ENCODE measurements at regions not wholly inside any gene's neighbourhood (a gene's known extent, or its start where the extent isn't known, plus 50 kb on each side); places are given as distances from the start of the nearest gene placed in this dataset.

DNA sequence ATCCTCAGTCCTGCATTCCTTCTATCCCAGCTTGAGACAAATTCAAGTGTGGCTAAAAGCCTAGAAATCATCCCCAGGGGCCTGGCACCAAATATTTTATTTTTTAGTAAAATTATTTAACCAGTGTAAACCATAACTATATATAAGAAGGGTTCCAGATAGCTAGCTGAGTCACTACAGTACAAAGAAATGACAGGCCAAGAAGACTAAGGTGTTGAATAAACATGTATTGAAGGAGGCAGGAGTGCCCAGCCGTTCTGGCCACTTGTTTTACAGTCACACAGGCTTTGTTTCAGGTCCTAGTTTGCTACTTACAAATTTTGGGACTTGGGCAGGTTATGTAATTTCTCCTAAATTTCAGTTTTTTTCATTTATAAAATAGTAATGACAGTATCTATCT is 225.9 kb upstream of the PITX2 start:
- Histone ChIP-seq H2AFZ (ENCODE audit: low read length) (no peak overlapping the region), H3K27me3 (ENCODE audit: insufficient read depth, low read length) (peaks cover 30% of the 10 kb centered on the region), H3K9me3 (ENCODE audit: low read depth, low read length) (no peaks in the 10 kb centered on the region), H3K36me3 (ENCODE audit: insufficient read depth, low read length) (no peaks in the 10 kb centered on the region), H3K79me2 (ENCODE audit: insufficient read depth, low read length) (no peaks in the 10 kb centered on the region), H4K20me1 (ENCODE audit: insufficient read depth, low read length) (no peaks in the 10 kb centered on the region), H3K4me1 (ENCODE audit: insufficient read depth, low read length) (peaks cover under 1% of the 10 kb centered on the region), H3K4me3 (ENCODE audit: insufficient read depth, low read length) (no peak overlapping the region), H3K27ac (ENCODE audit: low read depth, low read length) (no peak overlapping the region), H3K4me2 (ENCODE audit: insufficient read depth, low read length) (no peak overlapping the region)
- TF ChIP-seq, protein P1, sequence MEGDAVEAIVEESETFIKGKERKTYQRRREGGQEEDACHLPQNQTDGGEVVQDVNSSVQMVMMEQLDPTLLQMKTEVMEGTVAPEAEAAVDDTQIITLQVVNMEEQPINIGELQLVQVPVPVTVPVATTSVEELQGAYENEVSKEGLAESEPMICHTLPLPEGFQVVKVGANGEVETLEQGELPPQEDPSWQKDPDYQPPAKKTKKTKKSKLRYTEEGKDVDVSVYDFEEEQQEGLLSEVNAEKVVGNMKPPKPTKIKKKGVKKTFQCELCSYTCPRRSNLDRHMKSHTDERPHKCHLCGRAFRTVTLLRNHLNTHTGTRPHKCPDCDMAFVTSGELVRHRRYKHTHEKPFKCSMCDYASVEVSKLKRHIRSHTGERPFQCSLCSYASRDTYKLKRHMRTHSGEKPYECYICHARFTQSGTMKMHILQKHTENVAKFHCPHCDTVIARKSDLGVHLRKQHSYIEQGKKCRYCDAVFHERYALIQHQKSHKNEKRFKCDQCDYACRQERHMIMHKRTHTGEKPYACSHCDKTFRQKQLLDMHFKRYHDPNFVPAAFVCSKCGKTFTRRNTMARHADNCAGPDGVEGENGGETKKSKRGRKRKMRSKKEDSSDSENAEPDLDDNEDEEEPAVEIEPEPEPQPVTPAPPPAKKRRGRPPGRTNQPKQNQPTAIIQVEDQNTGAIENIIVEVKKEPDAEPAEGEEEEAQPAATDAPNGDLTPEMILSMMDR (IDR thresholded peaks at IDR 0.05; ENCODE audit: extremely low read depth, low read depth, low read length), result no peak
- no peak for DNase-seq (ENCODE audit: insufficient read length, low spot score, missing footprints)

DNA sequence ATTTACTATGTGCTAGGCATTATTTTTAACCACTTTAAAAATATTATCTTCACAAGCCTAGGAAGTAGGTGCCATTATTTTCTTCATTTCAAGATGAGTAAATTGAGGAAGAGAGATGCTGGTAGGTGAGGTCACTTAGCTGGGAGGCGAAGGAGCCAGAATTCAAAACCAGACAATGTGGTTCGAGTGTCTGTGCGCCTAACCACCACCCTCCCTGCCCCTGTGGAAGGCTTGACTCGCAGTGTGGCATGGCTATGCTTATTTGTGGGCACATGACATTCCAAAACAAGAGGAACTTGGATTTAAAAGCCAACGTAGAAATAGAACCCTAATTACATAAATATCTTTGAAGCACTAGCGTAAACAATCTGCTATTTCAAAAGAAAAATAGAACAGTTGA is 226.6 kb upstream of the PITX2 start:
- Histone ChIP-seq H3K27ac (ENCODE audit: low read depth, low read length) (no peak overlapping the region), H3K4me1 (ENCODE audit: insufficient read depth, low read length) (peaks cover 6% of the 10 kb centered on the region), H3K9me3 (ENCODE audit: low read depth, low read length) (no peaks in the 10 kb centered on the region), H4K20me1 (ENCODE audit: insufficient read depth, low read length) (no peaks in the 10 kb centered on the region), H3K4me3 (ENCODE audit: insufficient read depth, low read length) (no peak overlapping the region), H3K79me2 (ENCODE audit: insufficient read depth, low read length) (no peaks in the 10 kb centered on the region), H3K27me3 (ENCODE audit: insufficient read depth, low read length) (peaks cover 30% of the 10 kb centered on the region), H2AFZ (ENCODE audit: low read length) (no peak overlapping the region), H3K4me2 (ENCODE audit: insufficient read depth, low read length) (no peak overlapping the region), H3K36me3 (ENCODE audit: insufficient read depth, low read length) (no peaks in the 10 kb centered on the region)
- TF ChIP-seq, protein P1 (IDR thresholded peaks at IDR 0.05; ENCODE audit: extremely low read depth, low read depth, low read length), result no peak
- no peak for DNase-seq (ENCODE audit: insufficient read length, low spot score, missing footprints)

GRCh38 chr4:110850461-110851442 is 227.9 kb upstream of the PITX2 start:
- Histone ChIP-seq H3K27ac (ENCODE audit: low read depth, low read length) (no peak overlapping the region), H3K4me2 (ENCODE audit: insufficient read depth, low read length) (no peak overlapping the region), H3K79me2 (ENCODE audit: insufficient read depth, low read length) (no peaks in the 10 kb centered on the region), H3K9me3 (ENCODE audit: low read depth, low read length) (no peaks in the 10 kb centered on the region), H3K27me3 (ENCODE audit: insufficient read depth, low read length) (peaks cover 26% of the 10 kb centered on the region), H4K20me1 (ENCODE audit: insufficient read depth, low read length) (no peaks in the 10 kb centered on the region), H2AFZ (ENCODE audit: low read length) (no peak overlapping the region), H3K4me3 (ENCODE audit: insufficient read depth, low read length) (no peak overlapping the region), H3K36me3 (ENCODE audit: insufficient read depth, low read length) (no peaks in the 10 kb centered on the region), H3K4me1 (ENCODE audit: insufficient read depth, low read length) (peaks cover 12% of the 10 kb centered on the region)
- no peak for DNase-seq (ENCODE audit: insufficient read length, low spot score, missing footprints)
- TF ChIP-seq, protein P1 (IDR thresholded peaks at IDR 0.05; ENCODE audit: extremely low read depth, low read depth, low read length), result no peak

GRCh38 chr4:110851989-110852388 is 229.1 kb upstream of the PITX2 start:
- Histone ChIP-seq H3K4me2 (ENCODE audit: insufficient read depth, low read length) (no peak overlapping the region), H3K27ac (ENCODE audit: low read depth, low read length) (no peak overlapping the region), H3K9me3 (ENCODE audit: low read depth, low read length) (no peaks in the 10 kb centered on the region), H3K27me3 (ENCODE audit: insufficient read depth, low read length) (peaks cover 30% of the 10 kb centered on the region), H4K20me1 (ENCODE audit: insufficient read depth, low read length) (no peaks in the 10 kb centered on the region), H3K4me1 (ENCODE audit: insufficient read depth, low read length) (peaks cover 12% of the 10 kb centered on the region), H3K79me2 (ENCODE audit: insufficient read depth, low read length) (no peaks in the 10 kb centered on the region), H3K4me3 (ENCODE audit: insufficient read depth, low read length) (no peak overlapping the region), H3K36me3 (ENCODE audit: insufficient read depth, low read length) (no peaks in the 10 kb centered on the region), H2AFZ (ENCODE audit: low read length) (no peak overlapping the region)
- DNase-seq (ENCODE audit: insufficient read length, low spot score, missing footprints), result no peak
- TF ChIP-seq, protein P1 (IDR thresholded peaks at IDR 0.05; ENCODE audit: extremely low read depth, low read depth, low read length), result no peak

All from osteoblast (primary cell).